OCI-LY1 (cell line): ENCODE measurements at regions not wholly inside any gene's neighbourhood (a gene's known extent, or its start where the extent isn't known, plus 50 kb on each side); places are given as distances from the start of the nearest gene placed in this dataset.

Source experiments
- EZH2 ChIP-seq: fragments of 200-600 bp; sonication (generic), shearing (Covaris generic); IDR thresholded peaks from 2 replicates; pipeline ENCODE4 v1.8.0; 2017; ENCODE audit warnings: borderline replicate concordance, mixed run types, mild to moderate bottlenecking, antibody characterized with exemption, low read length, moderate library complexity, mixed read lengths
- TF ChIP-seq, protein P1 (sequence below): fragments of 200-600 bp; sonication (generic), shearing (Covaris generic); IDR thresholded peaks from 2 replicates; pipeline ENCODE4 v1.5.1; 2017; ENCODE audit warnings: mild to moderate bottlenecking, antibody characterized with exemption, low read length, moderate library complexity, mixed read lengths

DNA sequence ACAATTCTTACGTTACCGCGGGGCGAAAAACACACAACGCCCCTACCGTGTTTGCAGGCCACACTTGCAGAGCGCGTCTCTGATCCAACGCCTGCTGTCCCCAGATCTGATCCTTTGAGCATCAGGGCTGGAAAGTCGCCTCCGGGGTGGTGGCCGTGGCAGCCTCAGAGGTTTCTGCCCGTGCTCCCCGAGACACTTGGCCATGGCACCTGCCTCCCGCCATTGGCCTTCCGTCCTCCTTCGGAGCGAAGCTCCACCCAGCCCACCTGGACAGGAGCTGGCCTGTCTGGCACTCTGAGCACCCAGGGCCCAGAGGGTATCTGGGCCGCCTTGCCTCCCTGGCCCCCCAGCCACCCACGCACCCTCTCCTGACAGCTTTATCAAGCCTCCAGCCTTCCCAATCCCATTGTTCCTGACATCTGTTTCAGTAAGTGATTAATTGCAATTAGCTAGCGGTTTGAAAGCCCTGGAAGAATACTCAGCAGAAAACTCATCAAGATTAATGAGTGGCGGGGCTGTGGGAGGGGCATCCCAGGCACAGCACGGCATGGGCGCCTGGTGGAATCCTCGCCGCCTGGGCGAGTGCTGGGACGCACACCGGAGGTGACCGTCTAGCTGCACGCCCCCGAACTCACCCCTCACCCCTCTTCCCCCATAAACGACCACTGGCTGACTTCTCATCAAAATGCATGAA, 181.5 kb upstream of the GSE1 start:
- TF ChIP-seq, protein P1, sequence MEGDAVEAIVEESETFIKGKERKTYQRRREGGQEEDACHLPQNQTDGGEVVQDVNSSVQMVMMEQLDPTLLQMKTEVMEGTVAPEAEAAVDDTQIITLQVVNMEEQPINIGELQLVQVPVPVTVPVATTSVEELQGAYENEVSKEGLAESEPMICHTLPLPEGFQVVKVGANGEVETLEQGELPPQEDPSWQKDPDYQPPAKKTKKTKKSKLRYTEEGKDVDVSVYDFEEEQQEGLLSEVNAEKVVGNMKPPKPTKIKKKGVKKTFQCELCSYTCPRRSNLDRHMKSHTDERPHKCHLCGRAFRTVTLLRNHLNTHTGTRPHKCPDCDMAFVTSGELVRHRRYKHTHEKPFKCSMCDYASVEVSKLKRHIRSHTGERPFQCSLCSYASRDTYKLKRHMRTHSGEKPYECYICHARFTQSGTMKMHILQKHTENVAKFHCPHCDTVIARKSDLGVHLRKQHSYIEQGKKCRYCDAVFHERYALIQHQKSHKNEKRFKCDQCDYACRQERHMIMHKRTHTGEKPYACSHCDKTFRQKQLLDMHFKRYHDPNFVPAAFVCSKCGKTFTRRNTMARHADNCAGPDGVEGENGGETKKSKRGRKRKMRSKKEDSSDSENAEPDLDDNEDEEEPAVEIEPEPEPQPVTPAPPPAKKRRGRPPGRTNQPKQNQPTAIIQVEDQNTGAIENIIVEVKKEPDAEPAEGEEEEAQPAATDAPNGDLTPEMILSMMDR = no peak
- TF ChIP-seq EZH2 = no peak
